HepG2 (cell line): ENCODE measurements at regions not wholly inside any gene's neighbourhood (a gene's known extent, or its start where the extent isn't known, plus 50 kb on each side); places are given as distances from the start of the nearest gene placed in this dataset.
"Not testable (repeated sequence)": the region's sequence is repeated elsewhere in the genome, so short reads cannot be mapped to it uniquely, and the experiment has no call there.

Experiments used
- ATAC-seq: fragments of 200-7000 bp; cut with Tn5 transposase; 3 replicates; pipeline ENCODE4 v1.9.1; 2020; ENCODE audit warnings: mild to moderate bottlenecking, moderate library complexity
- BruUV-seq: library from RNA; stranded (reverse); fragments of 400-500 nt; replicated peaks from 2 replicates; lab custom pipeline; 2021; lab: Mats Ljungman, UMichigan
- CTCF ChIA-PET: fragments of 300-600 bp; formaldehyde crosslinking; extraction: SDS; loops from one replicate; lab custom pipeline; 2021; ENCODE audit warnings: low total read pairs, inconsistent platforms, low intra/inter-chr PET ratio; lab: Yijun Ruan, JAX
- POLR2A ChIA-PET: fragments of 350-600 bp; sonication (Branson Sonifier 250); formaldehyde crosslinking; loops from one replicate; lab custom pipeline; 2020; ENCODE audit warnings: antibody characterized with exemption, inconsistent platforms; lab: Yijun Ruan, JAX
- DNase-seq: peaks from one replicate; pipeline ENCODE4 v3.0.0-alpha.2; 2015; ENCODE audit warnings: low spot score
- FAIRE-seq: peaks from 3 replicates; lab custom pipeline; 2011; peaks lifted over from hg19 to GRCh38; lab: Jason Lieb, UNC
- H2AFZ ChIP-seq: one replicate; pipeline ENCODE4 v1.6.1; 2011; ENCODE audit warnings: low read length, inconsistent platforms
- H3K27ac ChIP-seq: fragments of 300-600 bp; 3 replicates; pipeline ENCODE4 v1.8.0; 2011; ENCODE audit warnings: mixed run types, mild to moderate bottlenecking, mixed read lengths, low read length, inconsistent platforms; ENCODE audit not compliant: insufficient read depth; ENCODE audit errors: extremely low read length
- H3K27me3 ChIP-seq, 2 experiments: fragments of 200-600 bp in 1 of 2; 2 replicates in 1 of 2; 3 replicates in 1 of 2; pipeline versions ENCODE4 v1.6.0 to v1.8.0; 2011; ENCODE audit warnings: low read length in 2 of 2, mild to moderate bottlenecking in 2 of 2, moderate library complexity in 2 of 2, inconsistent platforms in 1 of 2; ENCODE audit not compliant: insufficient read depth in 2 of 2, control insufficient read depth in 1 of 2
- H3K36me3 ChIP-seq, 2 experiments: fragments of 200-600 bp in 1 of 2; replicated peaks in 1 of 2; 2 replicates in 1 of 2; 3 replicates in 1 of 2; pipeline versions ENCODE4 v1.5.1 to v1.8.0; 2011; ENCODE audit warnings: low read length in 2 of 2, inconsistent platforms in 1 of 2; ENCODE audit not compliant: insufficient read depth in 2 of 2, control insufficient read depth in 1 of 2
- H3K4me1 ChIP-seq: 2 replicates; pipeline ENCODE4 v1.5.1; 2012; ENCODE audit warnings: low read length, inconsistent platforms; ENCODE audit not compliant: insufficient read depth
- H3K4me2 ChIP-seq: 2 replicates; pipeline ENCODE4 v1.6.0; 2011; ENCODE audit warnings: low read depth, low read length, inconsistent platforms
- H3K4me3 ChIP-seq, 3 experiments: fragments of 200-600 bp in 1 of 3; sonication (generic), shearing (Covaris generic) in 1 of 3; replicated peaks in 1 of 3; 2 replicates each; pipeline ENCODE4 v1.5.1; 2011 to 2016; ENCODE audit warnings: low read length in 3 of 3, inconsistent platforms in 2 of 3, low read depth in 2 of 3, mild to moderate bottlenecking in 2 of 3, control low read depth in 1 of 3, mixed read lengths in 1 of 3; ENCODE audit not compliant: insufficient read depth in 1 of 3
- H3K79me2 ChIP-seq: one replicate; pipeline ENCODE4 v1.6.1; 2011; ENCODE audit warnings: low read length, inconsistent platforms; ENCODE audit not compliant: insufficient read depth
- H3K9ac ChIP-seq: 2 replicates; pipeline ENCODE4 v1.6.0; 2011; ENCODE audit warnings: mild to moderate bottlenecking, low read depth, low read length, inconsistent platforms; ENCODE audit not compliant: insufficient read depth
- H3K9me3 ChIP-seq: 2 replicates; pipeline ENCODE4 v1.5.1; 2012; ENCODE audit warnings: mild to moderate bottlenecking, low read length
- H4K20me1 ChIP-seq: 2 replicates; pipeline ENCODE4 v1.6.0; 2011; ENCODE audit warnings: inconsistent platforms, mild to moderate bottlenecking, low read length, moderate library complexity; ENCODE audit not compliant: insufficient read depth
- ATF7-NPFF ChIP-seq: sonication (generic); formaldehyde crosslinking; IDR thresholded peaks from 2 replicates; pipeline ENCODE4 v1.8.1; 2023; ENCODE audit warnings: mild to moderate bottlenecking, low read depth, missing genetic modification reagents, moderate library complexity
- CREB1 ChIP-seq, 2 experiments: fragments of 450-650 bp in 1 of 2; IDR thresholded peaks; 2 replicates each; pipeline ENCODE4 v1.6.1; 2016 to 2017; ENCODE audit warnings: control low read depth in 1 of 2, mild to moderate bottlenecking in 1 of 2, missing compliant biosample characterization in 1 of 2, missing genetic modification characterization in 1 of 2
- JUND ChIP-seq: sonication (generic); formaldehyde crosslinking; IDR thresholded peaks from 2 replicates; pipeline ENCODE4 v1.8.0; 2022; ENCODE audit warnings: mild to moderate bottlenecking, missing genetic modification reagents
- MTF2 ChIP-seq: sonication (generic); formaldehyde crosslinking; IDR thresholded peaks from 2 replicates; pipeline ENCODE4 v1.5.0; 2020; ENCODE audit warnings: missing genetic modification reagents, borderline replicate concordance
- RFX1 ChIP-seq: fragments of 450-650 bp; IDR thresholded peaks from 2 replicates; pipeline ENCODE4 v1.6.1; 2017
- SAP130 ChIP-seq: IDR thresholded peaks from 2 replicates; pipeline ENCODE4 v1.6.1; 2016; ENCODE audit warnings: low read depth
- SMYD3 ChIP-seq: sonication (generic); formaldehyde crosslinking; IDR thresholded peaks from 2 replicates; pipeline ENCODE4 v1.8.1; 2023; ENCODE audit warnings: mild to moderate bottlenecking, missing genetic modification reagents
- ZBTB21 ChIP-seq: sonication (generic); formaldehyde crosslinking; IDR thresholded peaks from 2 replicates; pipeline ENCODE4 v1.4.0; 2020; ENCODE audit warnings: missing genetic modification reagents
- ZFP36 ChIP-seq: fragments of 150-350 bp; IDR thresholded peaks from 2 replicates; pipeline ENCODE4 v1.6.1; 2018; ENCODE audit warnings: borderline replicate concordance, low read length, low read depth; ENCODE audit not compliant: partially characterized antibody
- ZNF17 ChIP-seq: sonication (generic); formaldehyde crosslinking; IDR thresholded peaks from 2 replicates; pipeline ENCODE4 v1.5.0; 2020; ENCODE audit warnings: mild to moderate bottlenecking, missing genetic modification reagents
- ZNF280B ChIP-seq: sonication (generic); formaldehyde crosslinking; IDR thresholded peaks from 2 replicates; pipeline ENCODE4 v1.5.0; 2020; ENCODE audit warnings: missing genetic modification reagents, mild to moderate bottlenecking, borderline replicate concordance
- ZNF557 ChIP-seq: sonication (generic); formaldehyde crosslinking; IDR thresholded peaks from 2 replicates; pipeline ENCODE4 v1.4.0; 2020; ENCODE audit warnings: missing genetic modification reagents
- ZNF691 ChIP-seq: sonication (generic); formaldehyde crosslinking; IDR thresholded peaks from 2 replicates; pipeline ENCODE4 v1.4.0; 2020; ENCODE audit warnings: missing genetic modification reagents, low read depth, mild to moderate bottlenecking, borderline replicate concordance
- WGBS: methylation state at CpG from one replicate; pipeline ENCODE4 v1.1.6; 2017; ENCODE audit warnings: low lambda C conversion rate; 5-methylcytosine and 5-hydroxymethylcytosine counted together
- in situ Hi-C: cut with HindIII; loops from 2 replicates; pipeline ENCODE4 v1.10.0; 2017; ENCODE audit warnings: low pct_unique_long_range_greater_than_20kb; ENCODE audit not compliant: extremely low pct_ligation_motif_present
- intact Hi-C: fragments of 100-400 bp; cut with micrococcal nuclease; formaldehyde crosslinking; loops from one replicate; pipeline ENCODE4 v1.10.0; 2022; ENCODE audit not compliant: unreplicated experiment

GRCh38 chr6:169090514-169091127 lies 163.0 kb downstream of the THBS2 start:
- H3K4me2 ChIP-seq: not testable (repeated sequence)
- TF ChIP-seq ZFP36 (peak; percentile 43), ZNF280B (CRISPR knock-in tag) (0 out of 2 replicates have a peak, but pooled peaks have one; percentile 27)
- TF ChIP-seq, all 625 proteins: peak for 2; not testable (repeated sequence) for 623
- FAIRE-seq, H4K20me1 ChIP-seq, CTCF ChIA-PET, H3K4me3 ChIP-seq, DNase-seq, H3K4me1 ChIP-seq, intact Hi-C loops, H2AFZ ChIP-seq, H3K79me2 ChIP-seq, ATAC-seq, H3K9ac ChIP-seq, H3K36me3 ChIP-seq, BruUV-seq, POLR2A ChIA-PET, H3K27ac ChIP-seq, in situ Hi-C loops: not testable (repeated sequence)
- H3K27me3 ChIP-seq: peaks cover 0 to 16% of the 10 kb centered on the region in 2 experiments
- H3K9me3 ChIP-seq: peaks cover 38% of the 10 kb centered on the region
- WGBS: 0% methylated on average over 2 of the region's 2 CpGs

- TF ChIP-seq MTF2 (no peak), ZNF557 (CRISPR knock-in tag) (no peak), ZBTB21 (CRISPR knock-in tag) (no peak), JUND (CRISPR knock-in tag) (no peak), ZNF691 (CRISPR knock-in tag) (no peak), SAP130 (CRISPR knock-in tag) (no peak), SMYD3 (no peak), ZNF17 (CRISPR knock-in tag) (no peak), ATF7-NPFF (CRISPR knock-in tag) (no peak), CREB1 (IDR thresholded peaks at IDR 0.05) (no peak), CREB1 (CRISPR knock-in tag; IDR thresholded peaks at IDR 0.05) (no peak), RFX1 (no peak)
- Histone ChIP-seq H3K4me3 (no peak overlapping the region), H3K4me2 (no peak overlapping the region), H3K9ac (no peak overlapping the region), H3K4me1 (no peaks in the 10 kb centered on the region), H3K27ac (no peak overlapping the region), H3K9me3 (peaks cover 38% of the 10 kb centered on the region), H3K36me3 (no peaks in the 10 kb centered on the region), H3K79me2 (no peaks in the 10 kb centered on the region), H4K20me1 (no peaks in the 10 kb centered on the region), H3K27me3 (peaks cover 0 to 22% of the 10 kb centered on the region in 2 experiments; a peak in 4 of 5 replicates), H2AFZ (no peak overlapping the region)
- DNase-seq (no peak), ATAC-seq (no peak), FAIRE-seq (no peak)
- no TSS peak for BruUV-seq
- ChIA-PET POLR2A (no interaction called here), CTCF (no interaction called here)
- in situ Hi-C loops: no loop called here
- 5% methylated on average over 2 of the region's 2 CpGs for WGBS
- intact Hi-C loops: no loop called here
Observed at GRCh38 chr6:169088762-169089161, 164.9 kb downstream of the THBS2 start.
